SK-N-MC (cell line): ENCODE measurements at regions not wholly inside any gene's neighbourhood (a gene's known extent, or its start where the extent isn't known, plus 50 kb on each side); places are given as distances from the start of the nearest gene placed in this dataset.

Experiments
- EZH2 ChIP-seq: fragments of 200-600 bp; sonication (generic); IDR thresholded peaks from one replicate; pipeline ENCODE4 v1.6.1; 2017; ENCODE audit warnings: antibody characterized with exemption
- FOXP2 ChIP-seq: optimal IDR thresholded peaks from 2 replicates; pipeline ENCODE3; 2011; ENCODE audit warnings: mild to moderate bottlenecking, moderate library complexity; ENCODE audit not compliant: insufficient read depth; ENCODE audit errors: extremely low read length, control extremely low read depth

DNA sequence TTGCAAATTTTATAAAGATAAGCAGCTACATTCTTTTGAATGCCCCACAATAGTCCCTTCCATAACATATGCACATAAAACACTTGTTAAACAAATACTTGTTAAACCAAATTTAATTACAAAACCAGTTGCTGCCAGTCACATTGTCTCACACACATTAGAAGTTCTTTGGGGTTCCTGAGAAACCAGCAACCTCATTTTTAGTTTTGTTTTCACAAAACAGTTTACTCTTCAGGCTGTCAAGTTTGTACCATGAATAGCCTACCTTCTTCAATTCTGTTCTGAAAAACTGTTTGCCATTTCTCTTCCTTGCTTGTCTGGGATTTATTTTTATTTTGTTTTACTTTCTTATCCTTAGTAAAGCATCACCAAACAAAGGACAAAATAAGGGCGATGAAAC lies 176.5 kb upstream of the PHF14 start:
- TF ChIP-seq FOXP2 (no peak), EZH2 (no peak)
